ENCODE measurements at regions not wholly inside any gene's neighbourhood (a gene's known extent, or its start where the extent isn't known, plus 50 kb on each side); places are given as distances from the start of the nearest gene placed in this dataset.

GRCh38 chr5:32511776-32512374 is 67.3 kb upstream of the ZFR start:
- TF ChIP-seq, protein P1, sequence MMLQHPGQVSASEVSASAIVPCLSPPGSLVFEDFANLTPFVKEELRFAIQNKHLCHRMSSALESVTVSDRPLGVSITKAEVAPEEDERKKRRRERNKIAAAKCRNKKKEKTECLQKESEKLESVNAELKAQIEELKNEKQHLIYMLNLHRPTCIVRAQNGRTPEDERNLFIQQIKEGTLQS (IDR thresholded peaks at IDR 0.05): no peak
- TF ChIP-seq CEBPB (IDR thresholded peaks at IDR 0.05; ENCODE audit: low read depth) (no peak), CTCF (IDR thresholded peaks at IDR 0.05 in 2 of 3, conservative IDR thresholded peaks at IDR 0.05 in 1 of 3; ENCODE audit: borderline replicate concordance in 1 of 3, insufficient read depth in 1 of 3, low read depth in 2 of 3, low read length in 2 of 3) (no peak), RAD21 (IDR thresholded peaks at IDR 0.05; ENCODE audit: low read depth) (no peak), YY1 (IDR thresholded peaks at IDR 0.05; ENCODE audit: extremely low read depth, insufficient replicate concordance, low read depth, low read length) (no peak), POLR2A (IDR thresholded peaks at IDR 0.05; ENCODE audit: borderline replicate concordance, extremely low read depth, insufficient read depth, insufficient read length) (no peak), POLR2AphosphoS5 (IDR thresholded peaks at IDR 0.05; ENCODE audit: low read depth, low read length) (no peak), EZH2 (IDR thresholded peaks at IDR 0.05) (no peak), SIN3A (IDR thresholded peaks at IDR 0.05; ENCODE audit: low read depth) (no peak), JUND (IDR thresholded peaks at IDR 0.05) (no peak), EZH2phosphoT487 (IDR thresholded peaks at IDR 0.05; ENCODE audit: borderline replicate concordance) (no peak), ZNF274 (IDR thresholded peaks at IDR 0.05; ENCODE audit: low read depth, low read length) (no peak)
- TF ChIP-seq, protein P2, sequence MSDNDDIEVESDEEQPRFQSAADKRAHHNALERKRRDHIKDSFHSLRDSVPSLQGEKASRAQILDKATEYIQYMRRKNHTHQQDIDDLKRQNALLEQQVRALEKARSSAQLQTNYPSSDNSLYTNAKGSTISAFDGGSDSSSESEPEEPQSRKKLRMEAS (IDR thresholded peaks at IDR 0.05): no peak

Measured in HCT116 (cell line).